Astrocyte (in vitro differentiated cells and primary cell): ENCODE measurements at regions not wholly inside any gene's neighbourhood (a gene's known extent, or its start where the extent isn't known, plus 50 kb on each side); places are given as distances from the start of the nearest gene placed in this dataset.

Source experiments
- DNase-seq: peaks from one replicate; pipeline ENCODE4 v3.0.0-alpha.2; 2010; ENCODE audit warnings: low read depth
- FAIRE-seq: peaks from 2 replicates; lab custom pipeline; 2011; peaks lifted over from hg19 to GRCh38; lab: Jason Lieb, UNC
- H2AFZ ChIP-seq: 2 replicates; pipeline ENCODE4 v1.6.0; 2012; ENCODE audit warnings: low read depth, low read length, inconsistent platforms
- H3K27ac ChIP-seq: 2 replicates; pipeline ENCODE4 v1.5.1; 2011; ENCODE audit warnings: low read depth, low read length, inconsistent platforms
- H3K27me3 ChIP-seq: 2 replicates; pipeline ENCODE4 v1.6.0; 2011; ENCODE audit warnings: low read length, inconsistent platforms; ENCODE audit not compliant: insufficient read depth
- H3K36me3 ChIP-seq: 2 replicates; pipeline ENCODE4 v1.5.1; 2011; ENCODE audit warnings: low read length, inconsistent platforms; ENCODE audit not compliant: insufficient read depth
- H3K4me1 ChIP-seq: 2 replicates; pipeline ENCODE4 v1.5.1; 2011; ENCODE audit warnings: low read length, inconsistent platforms; ENCODE audit not compliant: insufficient read depth
- H3K4me2 ChIP-seq: 2 replicates; pipeline ENCODE4 v1.6.0; 2012; ENCODE audit warnings: low read length, inconsistent platforms
- H3K4me3 ChIP-seq: 2 replicates; pipeline ENCODE4 v1.5.1; 2011; ENCODE audit warnings: low read depth, mild to moderate bottlenecking, low read length, inconsistent platforms; ENCODE audit not compliant: insufficient read depth
- H3K79me2 ChIP-seq: 2 replicates; pipeline ENCODE4 v1.6.0; 2012; ENCODE audit warnings: mild to moderate bottlenecking, low read length, inconsistent platforms; ENCODE audit not compliant: insufficient read depth
- H3K9ac ChIP-seq: 2 replicates; pipeline ENCODE4 v1.6.0; 2012; ENCODE audit warnings: mild to moderate bottlenecking, low read length, inconsistent platforms
- H3K9me3 ChIP-seq: 2 replicates; pipeline ENCODE4 v1.5.1; 2012; ENCODE audit warnings: low read depth, mild to moderate bottlenecking, low read length, inconsistent platforms; ENCODE audit not compliant: insufficient read depth
- H4K20me1 ChIP-seq: 2 replicates; pipeline ENCODE4 v1.6.0; 2012; ENCODE audit warnings: low read length, inconsistent platforms; ENCODE audit not compliant: insufficient read depth
- H3K27ac Mint-ChIP-seq: one replicate; pipeline ENCODE4 v1.8.0; 2021; ENCODE audit warnings: mild to moderate bottlenecking, mixed read lengths; ENCODE audit not compliant: unreplicated experiment
- H3K27me3 Mint-ChIP-seq: one replicate; pipeline ENCODE4 v1.8.0; 2021; ENCODE audit warnings: low read depth, mixed read lengths; ENCODE audit not compliant: unreplicated experiment
- H3K36me3 Mint-ChIP-seq: one replicate; pipeline ENCODE4 v1.8.0; 2021; ENCODE audit warnings: low read depth, mixed read lengths; ENCODE audit not compliant: unreplicated experiment
- H3K4me1 Mint-ChIP-seq: one replicate; pipeline ENCODE4 v1.8.0; 2021; ENCODE audit warnings: low read depth, mixed read lengths; ENCODE audit not compliant: unreplicated experiment
- H3K4me3 Mint-ChIP-seq: one replicate; pipeline ENCODE4 v1.8.0; 2021; ENCODE audit warnings: mild to moderate bottlenecking, moderate library complexity, mixed read lengths; ENCODE audit not compliant: unreplicated experiment
- H3K9me3 Mint-ChIP-seq: one replicate; pipeline ENCODE4 v1.8.0; 2021; ENCODE audit warnings: mild to moderate bottlenecking, mixed read lengths; ENCODE audit not compliant: unreplicated experiment
- CTCF ChIP-seq: IDR thresholded peaks from 2 replicates; pipeline ENCODE4 v1.5.1; 2011; ENCODE audit warnings: low read depth, mild to moderate bottlenecking, inconsistent platforms, low read length, moderate library complexity; ENCODE audit not compliant: insufficient read depth
- EZH2 ChIP-seq: IDR thresholded peaks from 2 replicates; pipeline ENCODE4 v1.6.1; 2012; ENCODE audit warnings: mild to moderate bottlenecking, low read length, inconsistent platforms; ENCODE audit not compliant: insufficient read depth

- no peaks in the 10 kb centered on the region for H3K36me3 Mint-ChIP-seq
- TF ChIP-seq EZH2 (no peak), CTCF (no peak)
Observed at GRCh38 chr6:119527231-119527578, 177.6 kb upstream of the MAN1A1 start.

GRCh38 chr6:119526561-119527230 is 177.1 kb upstream of the MAN1A1 start:
- no peak overlapping the region for H3K27ac Mint-ChIP-seq
- Histone ChIP-seq H3K4me1 (no peaks in the 10 kb centered on the region), H3K79me2 (no peaks in the 10 kb centered on the region)

More at GRCh38 chr6:119527231-119527578, 177.6 kb upstream of the MAN1A1 start:
- FAIRE-seq (no peak), DNase-seq (no peak)
- Histone ChIP-seq H3K4me3 (no peak overlapping the region), H3K79me2 (no peaks in the 10 kb centered on the region), H3K4me1 (no peaks in the 10 kb centered on the region), H2AFZ (no peak overlapping the region), H3K36me3 (no peaks in the 10 kb centered on the region), H3K27ac (no peak overlapping the region), H3K27me3 (no peaks in the 10 kb centered on the region), H3K9ac (no peak overlapping the region), H3K9me3 (no peaks in the 10 kb centered on the region), H3K4me2 (no peak overlapping the region), H4K20me1 (no peaks in the 10 kb centered on the region)
- no peak overlapping the region for H3K4me3 Mint-ChIP-seq
- no peaks in the 10 kb centered on the region for H3K9me3 Mint-ChIP-seq
- H3K27ac Mint-ChIP-seq = no peak overlapping the region
- no peaks in the 10 kb centered on the region for H3K4me1 Mint-ChIP-seq
- H3K27me3 Mint-ChIP-seq = no peaks in the 10 kb centered on the region

More at GRCh38 chr6:119526561-119527230, 177.1 kb upstream of the MAN1A1 start:
- Mint-ChIP-seq H3K36me3 (no peaks in the 10 kb centered on the region), H3K9me3 (no peaks in the 10 kb centered on the region), H3K4me1 (no peaks in the 10 kb centered on the region), H3K4me3 (no peak overlapping the region), H3K27me3 (no peaks in the 10 kb centered on the region)
- Histone ChIP-seq H3K4me2 (no peak overlapping the region), H2AFZ (no peak overlapping the region), H3K9me3 (no peaks in the 10 kb centered on the region), H3K27me3 (no peaks in the 10 kb centered on the region), H3K4me3 (no peak overlapping the region), H4K20me1 (no peaks in the 10 kb centered on the region), H3K36me3 (no peaks in the 10 kb centered on the region), H3K27ac (no peak overlapping the region), H3K9ac (no peak overlapping the region)
- no peak for TF ChIP-seq EZH2
- no peak for TF ChIP-seq CTCF
- no peak for DNase-seq
- FAIRE-seq = no peak
